ENCODE measurements at regions not wholly inside any gene's neighbourhood (a gene's known extent, or its start where the extent isn't known, plus 50 kb on each side); places are given as distances from the start of the nearest gene placed in this dataset.

DNA sequence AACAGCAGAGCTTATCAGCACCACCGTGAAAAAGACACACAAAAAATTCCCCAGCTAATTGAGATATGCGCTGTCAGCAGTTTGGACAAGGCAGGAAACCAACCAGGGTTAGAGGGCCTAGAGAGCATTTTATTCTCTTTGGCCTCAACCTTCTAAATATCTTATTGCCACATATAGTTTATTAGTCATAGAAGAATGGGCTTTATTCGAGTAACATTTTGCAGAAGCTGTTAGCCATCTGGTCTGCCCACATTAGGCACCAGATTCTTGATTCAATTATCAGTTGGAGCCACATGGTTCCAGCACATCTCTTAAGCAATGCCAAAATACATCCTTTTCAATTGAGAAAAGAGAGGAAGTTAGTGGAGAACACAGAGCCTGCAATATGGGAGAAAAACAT is 109.9 kb upstream of the CXADR start:
- Histone ChIP-seq H3K36me3 (replicated peaks) (no peaks in the 10 kb centered on the region), H3K4me3 (ENCODE audit: low read depth, low read length) (no peak overlapping the region), H3K27me3 (replicated peaks) (no peaks in the 10 kb centered on the region), H3K27ac (no peak overlapping the region)
- DNase-seq = peak; percentile 11
- in situ Hi-C loops (cut with HindIII; ENCODE audit: low pct_ligation_motif_present, low sequenced_read_pairs) = no loop called here
- TF ChIP-seq, protein P1, sequence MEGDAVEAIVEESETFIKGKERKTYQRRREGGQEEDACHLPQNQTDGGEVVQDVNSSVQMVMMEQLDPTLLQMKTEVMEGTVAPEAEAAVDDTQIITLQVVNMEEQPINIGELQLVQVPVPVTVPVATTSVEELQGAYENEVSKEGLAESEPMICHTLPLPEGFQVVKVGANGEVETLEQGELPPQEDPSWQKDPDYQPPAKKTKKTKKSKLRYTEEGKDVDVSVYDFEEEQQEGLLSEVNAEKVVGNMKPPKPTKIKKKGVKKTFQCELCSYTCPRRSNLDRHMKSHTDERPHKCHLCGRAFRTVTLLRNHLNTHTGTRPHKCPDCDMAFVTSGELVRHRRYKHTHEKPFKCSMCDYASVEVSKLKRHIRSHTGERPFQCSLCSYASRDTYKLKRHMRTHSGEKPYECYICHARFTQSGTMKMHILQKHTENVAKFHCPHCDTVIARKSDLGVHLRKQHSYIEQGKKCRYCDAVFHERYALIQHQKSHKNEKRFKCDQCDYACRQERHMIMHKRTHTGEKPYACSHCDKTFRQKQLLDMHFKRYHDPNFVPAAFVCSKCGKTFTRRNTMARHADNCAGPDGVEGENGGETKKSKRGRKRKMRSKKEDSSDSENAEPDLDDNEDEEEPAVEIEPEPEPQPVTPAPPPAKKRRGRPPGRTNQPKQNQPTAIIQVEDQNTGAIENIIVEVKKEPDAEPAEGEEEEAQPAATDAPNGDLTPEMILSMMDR (IDR thresholded peaks at IDR 0.05; ENCODE audit: low read depth, low read length, missing control alignments) = no peak

DNA sequence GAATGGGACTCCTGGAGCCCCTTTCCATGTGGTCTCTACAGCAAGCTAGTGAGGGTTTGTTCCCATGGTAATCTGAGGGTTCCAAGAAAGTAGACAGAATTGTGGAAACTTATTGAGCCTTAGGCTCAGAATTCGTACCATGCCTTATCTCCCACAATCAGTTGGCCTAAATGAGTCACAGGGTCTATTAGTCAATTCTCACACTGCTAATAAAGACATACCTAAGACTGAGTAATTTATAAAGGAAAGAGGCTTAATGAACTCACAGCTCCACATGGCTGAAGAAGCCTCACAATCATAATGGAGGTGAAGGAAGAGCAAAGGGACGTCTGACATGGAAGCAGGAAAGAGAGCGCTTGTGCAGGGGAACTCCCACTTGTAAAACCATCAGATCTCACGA is 106.6 kb upstream of the CXADR start:
- DNase-seq = no peak
- Histone ChIP-seq H3K27me3 (replicated peaks) (no peaks in the 10 kb centered on the region), H3K36me3 (replicated peaks) (no peaks in the 10 kb centered on the region), H3K4me3 (ENCODE audit: low read depth, low read length) (no peak overlapping the region), H3K27ac (no peak overlapping the region)
- in situ Hi-C loops (cut with HindIII; ENCODE audit: low pct_ligation_motif_present, low sequenced_read_pairs) = no loop called here
- TF ChIP-seq, protein P1 (IDR thresholded peaks at IDR 0.05; ENCODE audit: low read depth, low read length, missing control alignments) = no peak

DNA sequence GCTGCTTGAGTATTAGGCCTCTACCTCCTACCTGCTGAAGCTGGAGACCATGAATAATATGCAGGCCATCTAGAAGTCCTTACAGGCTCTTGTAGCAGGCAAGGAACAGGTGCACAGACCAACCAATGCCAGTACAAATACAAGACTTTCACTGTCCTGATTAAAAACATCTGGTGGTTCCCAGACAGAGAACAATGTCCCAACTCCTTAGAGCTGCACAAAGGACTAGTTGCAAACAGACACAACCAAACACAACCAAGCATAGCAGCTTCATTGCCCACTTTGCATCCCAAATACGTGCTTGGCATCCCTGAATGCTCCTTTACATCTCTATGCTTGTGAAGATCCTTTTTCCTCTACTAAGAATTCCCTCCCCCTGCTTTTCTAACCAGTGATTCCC is 98.1 kb upstream of the CXADR start:
- Histone ChIP-seq H3K36me3 (replicated peaks) (no peaks in the 10 kb centered on the region), H3K4me3 (ENCODE audit: low read depth, low read length) (no peak overlapping the region), H3K27me3 (replicated peaks) (no peaks in the 10 kb centered on the region), H3K27ac (no peak overlapping the region)
- in situ Hi-C loops (cut with HindIII; ENCODE audit: low pct_ligation_motif_present, low sequenced_read_pairs) = no loop called here
- TF ChIP-seq, protein P1 (IDR thresholded peaks at IDR 0.05; ENCODE audit: low read depth, low read length, missing control alignments) = no peak
- no peak for DNase-seq

DNA sequence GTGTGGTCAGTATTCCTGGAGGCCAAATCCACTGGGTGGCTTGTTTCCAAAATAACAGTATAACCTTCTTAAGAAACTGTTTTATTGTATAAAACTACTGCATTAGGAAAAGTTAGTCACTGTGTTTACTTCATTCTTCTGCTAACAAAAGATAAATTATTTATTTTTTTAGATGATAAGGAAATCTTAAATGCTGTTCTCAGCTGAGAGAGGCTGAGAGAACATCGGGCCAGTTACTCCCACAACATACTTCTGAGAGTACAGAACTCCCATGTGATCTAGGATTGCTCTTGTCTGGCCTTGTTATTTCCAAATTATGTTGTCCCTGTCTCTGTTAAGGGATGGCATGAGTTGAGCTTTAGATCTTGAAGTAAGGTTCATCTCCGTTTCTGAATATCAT is 96.7 kb upstream of the CXADR start:
- Histone ChIP-seq H3K27me3 (replicated peaks) (no peaks in the 10 kb centered on the region), H3K27ac (no peak overlapping the region), H3K4me3 (ENCODE audit: low read depth, low read length) (no peak overlapping the region), H3K36me3 (replicated peaks) (no peaks in the 10 kb centered on the region)
- peak; percentile 23 for DNase-seq
- in situ Hi-C loops (cut with HindIII; ENCODE audit: low pct_ligation_motif_present, low sequenced_read_pairs) = no loop called here
- TF ChIP-seq, protein P1 (IDR thresholded peaks at IDR 0.05; ENCODE audit: low read depth, low read length, missing control alignments) = no peak

DNA sequence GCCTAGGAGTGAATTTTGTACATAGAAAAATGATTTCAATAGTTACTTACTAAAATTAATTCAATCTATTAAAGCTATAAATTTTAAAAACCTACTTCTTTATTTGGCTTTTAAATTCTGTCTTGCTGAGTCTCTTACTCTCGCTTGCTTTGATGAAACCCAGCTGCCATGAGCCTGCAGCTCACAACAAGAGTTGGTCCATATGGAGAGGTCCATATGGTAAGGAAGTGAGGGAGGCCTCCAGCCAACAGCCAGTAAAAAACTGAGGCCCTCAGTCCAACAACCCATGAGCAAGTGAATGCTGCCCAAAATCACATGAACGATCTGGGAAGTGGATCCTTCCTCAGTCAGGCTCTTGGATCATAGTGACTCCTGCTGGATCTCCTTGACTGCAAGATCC is 89.9 kb upstream of the CXADR start:
- no peak overlapping the region for H3K27ac ChIP-seq
- in situ Hi-C loops (cut with HindIII; ENCODE audit: low pct_ligation_motif_present, low sequenced_read_pairs) = no loop called here
- no peaks in the 10 kb centered on the region for H3K27me3 ChIP-seq (replicated peaks)
- no peaks in the 10 kb centered on the region for H3K36me3 ChIP-seq (replicated peaks)
- TF ChIP-seq, protein P1 (IDR thresholded peaks at IDR 0.05; ENCODE audit: low read depth, low read length, missing control alignments) = no peak
- H3K4me3 ChIP-seq (ENCODE audit: low read depth, low read length) = no peak overlapping the region
- DNase-seq = no peak

DNA sequence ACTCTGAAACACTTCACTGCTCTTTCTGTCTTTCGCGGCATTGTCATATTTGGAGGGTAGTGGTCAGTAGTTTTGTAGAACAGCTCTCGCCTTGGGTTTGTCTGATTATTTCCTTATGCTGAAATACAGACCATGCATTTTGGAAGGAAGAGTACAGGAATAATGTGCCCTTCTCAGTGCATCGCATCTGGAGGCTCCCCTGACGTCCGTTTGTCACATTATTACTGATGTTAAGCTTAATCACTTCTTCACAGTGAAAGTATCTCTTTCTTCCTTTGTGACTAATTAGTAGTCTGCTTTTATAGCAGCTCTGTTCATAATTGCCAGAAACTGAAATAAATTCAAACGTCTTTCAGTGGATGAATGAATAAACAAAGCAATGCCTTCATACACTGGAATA is 85.7 kb upstream of the CXADR start:
- Histone ChIP-seq H3K27me3 (replicated peaks) (no peaks in the 10 kb centered on the region), H3K4me3 (ENCODE audit: low read depth, low read length) (no peak overlapping the region), H3K36me3 (replicated peaks) (no peaks in the 10 kb centered on the region), H3K27ac (no peak overlapping the region)
- TF ChIP-seq, protein P1 (IDR thresholded peaks at IDR 0.05; ENCODE audit: low read depth, low read length, missing control alignments) = no peak
- DNase-seq = no peak
- in situ Hi-C loops (cut with HindIII; ENCODE audit: low pct_ligation_motif_present, low sequenced_read_pairs) = no loop called here
